ENCODE measurements at regions not wholly inside any gene's neighbourhood (a gene's known extent, or its start where the extent isn't known, plus 50 kb on each side); places are given as distances from the start of the nearest gene placed in this dataset.
"Not testable (repeated sequence)": the region's sequence is repeated elsewhere in the genome, so short reads cannot be mapped to it uniquely, and the experiment has no call there.

GRCh38 chr20:60186412-60186811 lies 228.2 kb downstream of the CDH26 start:
- Histone ChIP-seq H3K36me3 (ENCODE audit: control insufficient read depth in 1 of 2, insufficient read depth in 2 of 2, low read length in 1 of 2) (no peaks in the 10 kb centered on the region), H3K4me3 (ENCODE audit: low read length in 2 of 2) (no peak overlapping the region), H3K9me3 (ENCODE audit: control insufficient read depth, low read length) (peaks cover 6% of the 10 kb centered on the region), H3K27ac (ENCODE audit: low read depth in 1 of 2, low read length in 2 of 2) (no peak overlapping the region), H3K4me1 (ENCODE audit: control insufficient read depth in 1 of 2, insufficient read depth in 2 of 2, low read length in 2 of 2) (no peaks in the 10 kb centered on the region), H3K27me3 (ENCODE audit: control insufficient read depth in 1 of 2, insufficient read depth in 2 of 2, low read length in 1 of 2) (peaks cover 0 to 2% of the 10 kb centered on the region in 2 donors)
- intact Hi-C loops (cut with DNase I) = no loop called here
- ATAC-seq (ENCODE audit: low FRiP score) (no peak), DNase-seq (no peak)
- WGBS, 2 donors = 70% methylated on average over 4 of the region's 4 CpGs

GRCh38 chr20:60187683-60188082 lies 229.5 kb downstream of the CDH26 start:
- Histone ChIP-seq H3K9me3 (ENCODE audit: control insufficient read depth, low read length) (peaks cover 6% of the 10 kb centered on the region), H3K27ac (ENCODE audit: low read depth in 1 of 2, low read length in 2 of 2) (no peak overlapping the region), H3K4me3 (ENCODE audit: low read length in 2 of 2) (no peak overlapping the region), H3K4me1 (ENCODE audit: control insufficient read depth in 1 of 2, insufficient read depth in 2 of 2, low read length in 2 of 2) (no peaks in the 10 kb centered on the region), H3K27me3 (ENCODE audit: control insufficient read depth in 1 of 2, insufficient read depth in 2 of 2, low read length in 1 of 2) (peaks cover 0 to 2% of the 10 kb centered on the region in 2 donors), H3K36me3 (ENCODE audit: control insufficient read depth in 1 of 2, insufficient read depth in 2 of 2, low read length in 1 of 2) (no peaks in the 10 kb centered on the region)
- intact Hi-C loops (cut with DNase I) = no loop called here
- DNase-seq (no peak), ATAC-seq (ENCODE audit: low FRiP score) (no peak)

- Histone ChIP-seq H3K27me3 (ENCODE audit: control insufficient read depth in 1 of 2, insufficient read depth in 2 of 2, low read length in 1 of 2) (no peaks in the 10 kb centered on the region), H3K4me3 (ENCODE audit: low read length in 2 of 2) (no peak overlapping the region), H3K4me1 (ENCODE audit: control insufficient read depth in 1 of 2, insufficient read depth in 2 of 2, low read length in 2 of 2) (no peaks in the 10 kb centered on the region), H3K27ac (ENCODE audit: low read depth in 1 of 2, low read length in 2 of 2) (no peak overlapping the region), H3K36me3 (ENCODE audit: control insufficient read depth in 1 of 2, insufficient read depth in 2 of 2, low read length in 1 of 2) (no peaks in the 10 kb centered on the region), H3K9me3 (ENCODE audit: control insufficient read depth, low read length) (peaks cover 4% of the 10 kb centered on the region)
- intact Hi-C loops (cut with DNase I) = no loop called here
- no peak for ATAC-seq (ENCODE audit: low FRiP score)
- no peak for DNase-seq
- WGBS, 2 donors = 59 to 67% methylated on average over 3 of the region's 3 CpGs
Measured at GRCh38 chr20:60191014-60191413, 232.8 kb downstream of the CDH26 start.

GRCh38 chr20:60192326-60192725 lies 234.1 kb downstream of the CDH26 start:
- DNase-seq = no peak
- Histone ChIP-seq H3K9me3 (ENCODE audit: control insufficient read depth, low read length) (peaks cover 4% of the 10 kb centered on the region), H3K4me3 (ENCODE audit: low read length in 2 of 2) (no peak overlapping the region), H3K36me3 (ENCODE audit: control insufficient read depth in 1 of 2, insufficient read depth in 2 of 2, low read length in 1 of 2) (no peaks in the 10 kb centered on the region), H3K27ac (ENCODE audit: low read depth in 1 of 2, low read length in 2 of 2) (no peak overlapping the region), H3K27me3 (ENCODE audit: control insufficient read depth in 1 of 2, insufficient read depth in 2 of 2, low read length in 1 of 2) (no peaks in the 10 kb centered on the region), H3K4me1 (ENCODE audit: control insufficient read depth in 1 of 2, insufficient read depth in 2 of 2, low read length in 2 of 2) (no peaks in the 10 kb centered on the region)
- no peak for ATAC-seq (ENCODE audit: low FRiP score)
- 47 to 55% methylated on average over 1 of the region's 1 CpG for WGBS, 2 donors
- intact Hi-C loops (cut with DNase I) = no loop called here

GRCh38 chr20:60199132-60199531 lies 240.9 kb downstream of the CDH26 start:
- H3K4me3 ChIP-seq (ENCODE audit: low read length in 2 of 2); H3K27ac ChIP-seq (ENCODE audit: low read depth in 1 of 2, low read length in 2 of 2); H3K4me1 ChIP-seq (ENCODE audit: control insufficient read depth in 1 of 2, insufficient read depth in 2 of 2, low read length in 2 of 2); H3K27me3 ChIP-seq (ENCODE audit: control insufficient read depth in 1 of 2, insufficient read depth in 2 of 2, low read length in 1 of 2); ATAC-seq (ENCODE audit: low FRiP score); H3K9me3 ChIP-seq (ENCODE audit: control insufficient read depth, low read length); intact Hi-C loops (cut with DNase I); DNase-seq; H3K36me3 ChIP-seq (ENCODE audit: control insufficient read depth in 1 of 2, insufficient read depth in 2 of 2, low read length in 1 of 2): not testable (repeated sequence)
- 86 to 91% methylated on average over 3 of the region's 3 CpGs for WGBS, 2 donors

- Histone ChIP-seq H3K36me3 (ENCODE audit: control insufficient read depth in 1 of 2, insufficient read depth in 2 of 2, low read length in 1 of 2) (no peaks in the 10 kb centered on the region), H3K9me3 (ENCODE audit: control insufficient read depth, low read length) (peaks cover 4% of the 10 kb centered on the region), H3K4me3 (ENCODE audit: low read length in 2 of 2) (no peak overlapping the region), H3K4me1 (ENCODE audit: control insufficient read depth in 1 of 2, insufficient read depth in 2 of 2, low read length in 2 of 2) (no peaks in the 10 kb centered on the region), H3K27me3 (ENCODE audit: control insufficient read depth in 1 of 2, insufficient read depth in 2 of 2, low read length in 1 of 2) (no peaks in the 10 kb centered on the region), H3K27ac (ENCODE audit: low read depth in 1 of 2, low read length in 2 of 2) (no peak overlapping the region)
- ATAC-seq (ENCODE audit: low FRiP score) (no peak), DNase-seq (no peak)
- intact Hi-C loops (cut with DNase I) = no loop called here
- WGBS, 2 donors = 88 to 93% methylated on average over 2 of the region's 2 CpGs
Measured at GRCh38 chr20:60199866-60200265, 241.6 kb downstream of the CDH26 start.

GRCh38 chr20:60200305-60200918 lies 242.2 kb downstream of the CDH26 start:
- 81% methylated on average over 16 of the region's 16 CpGs for WGBS, 2 donors
- ATAC-seq (ENCODE audit: low FRiP score) = peak; percentile 11
- Histone ChIP-seq H3K27me3 (ENCODE audit: control insufficient read depth in 1 of 2, insufficient read depth in 2 of 2, low read length in 1 of 2) (no peaks in the 10 kb centered on the region), H3K4me3 (ENCODE audit: low read length in 2 of 2) (no peak overlapping the region), H3K27ac (ENCODE audit: low read depth in 1 of 2, low read length in 2 of 2) (no peak overlapping the region), H3K4me1 (ENCODE audit: control insufficient read depth in 1 of 2, insufficient read depth in 2 of 2, low read length in 2 of 2) (no peaks in the 10 kb centered on the region), H3K36me3 (ENCODE audit: control insufficient read depth in 1 of 2, insufficient read depth in 2 of 2, low read length in 1 of 2) (no peaks in the 10 kb centered on the region), H3K9me3 (ENCODE audit: control insufficient read depth, low read length) (peaks cover 4% of the 10 kb centered on the region)
- intact Hi-C loops (cut with DNase I) = no loop called here
- no peak for DNase-seq

- ATAC-seq (ENCODE audit: low FRiP score) = no peak
- Histone ChIP-seq H3K4me1 (ENCODE audit: control insufficient read depth in 1 of 2, insufficient read depth in 2 of 2, low read length in 2 of 2) (no peaks in the 10 kb centered on the region), H3K36me3 (ENCODE audit: control insufficient read depth in 1 of 2, insufficient read depth in 2 of 2, low read length in 1 of 2) (no peaks in the 10 kb centered on the region), H3K4me3 (ENCODE audit: low read length in 2 of 2) (no peak overlapping the region), H3K9me3 (ENCODE audit: control insufficient read depth, low read length) (peaks cover 4% of the 10 kb centered on the region), H3K27me3 (ENCODE audit: control insufficient read depth in 1 of 2, insufficient read depth in 2 of 2, low read length in 1 of 2) (no peaks in the 10 kb centered on the region), H3K27ac (ENCODE audit: low read depth in 1 of 2, low read length in 2 of 2) (no peak overlapping the region)
- intact Hi-C loops (cut with DNase I) = no loop called here
- WGBS, 2 donors = 84 to 85% methylated on average over 2 of the region's 2 CpGs
- DNase-seq = no peak
Measured at GRCh38 chr20:60201198-60201835, 243.1 kb downstream of the CDH26 start.

GRCh38 chr20:60202046-60202445 lies 243.8 kb downstream of the CDH26 start:
- DNase-seq (no peak), ATAC-seq (ENCODE audit: low FRiP score) (no peak)
- Histone ChIP-seq H3K4me1 (ENCODE audit: control insufficient read depth in 1 of 2, insufficient read depth in 2 of 2, low read length in 2 of 2) (no peaks in the 10 kb centered on the region), H3K27ac (ENCODE audit: low read depth in 1 of 2, low read length in 2 of 2) (no peak overlapping the region), H3K36me3 (ENCODE audit: control insufficient read depth in 1 of 2, insufficient read depth in 2 of 2, low read length in 1 of 2) (no peaks in the 10 kb centered on the region), H3K9me3 (ENCODE audit: control insufficient read depth, low read length) (peaks cover 4% of the 10 kb centered on the region), H3K27me3 (ENCODE audit: control insufficient read depth in 1 of 2, insufficient read depth in 2 of 2, low read length in 1 of 2) (no peaks in the 10 kb centered on the region), H3K4me3 (ENCODE audit: low read length in 2 of 2) (no peak overlapping the region)
- intact Hi-C loops (cut with DNase I) = no loop called here
- 64 to 89% methylated on average over 5 of the region's 5 CpGs for WGBS, 2 donors
